ENCODE measurements at regions not wholly inside any gene's neighbourhood (a gene's known extent, or its start where the extent isn't known, plus 50 kb on each side); places are given as distances from the start of the nearest gene placed in this dataset.

DNA sequence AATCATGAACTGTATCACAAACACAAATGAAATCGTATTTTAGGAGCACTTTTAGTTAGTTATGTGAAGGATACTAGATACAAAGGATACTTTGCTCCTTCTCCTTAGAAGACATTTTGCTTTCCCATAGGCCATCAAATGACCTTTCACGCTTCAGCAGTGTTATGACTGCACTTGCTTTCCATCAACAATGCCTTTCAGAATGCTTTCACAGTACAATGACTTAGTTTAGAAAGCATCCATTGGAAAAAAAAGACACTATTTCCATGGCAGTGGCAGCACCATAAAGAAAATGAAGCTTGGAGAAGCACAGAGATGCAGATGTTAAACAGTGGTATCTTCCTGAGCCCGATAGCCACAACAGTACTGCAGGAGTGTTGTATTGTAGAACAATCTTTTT lies 203.9 kb downstream of the PCSK1 start:
- Histone ChIP-seq H3K36me3 (ENCODE audit: control insufficient read depth in 2 of 3, insufficient read depth in 3 of 3, low read length in 3 of 3) (no peaks in the 10 kb centered on the region), H3K9me3 (ENCODE audit: control insufficient read depth in 2 of 3, insufficient read depth in 1 of 3, low read length in 3 of 3) (peaks cover 0 to 6% (median 0%) of the 10 kb centered on the region in 3 donors), H3K9ac (ENCODE audit: low read length in 3 of 3) (no peak overlapping the region), H3K4me1 (ENCODE audit: control insufficient read depth in 2 of 3, insufficient read depth in 2 of 3, low read depth in 1 of 3, low read length in 3 of 3) (no peaks in the 10 kb centered on the region), H3K27me3 (ENCODE audit: control insufficient read depth, insufficient read depth, low read length) (no peaks in the 10 kb centered on the region), H3K27ac (ENCODE audit: low read depth in 2 of 2, low read length in 2 of 2) (no peak overlapping the region), H3K4me3 (ENCODE audit: low read length in 3 of 3) (no peak overlapping the region)
- FAIRE-seq (no peak), DNase-seq (no peak)
- TF ChIP-seq, protein P1, sequence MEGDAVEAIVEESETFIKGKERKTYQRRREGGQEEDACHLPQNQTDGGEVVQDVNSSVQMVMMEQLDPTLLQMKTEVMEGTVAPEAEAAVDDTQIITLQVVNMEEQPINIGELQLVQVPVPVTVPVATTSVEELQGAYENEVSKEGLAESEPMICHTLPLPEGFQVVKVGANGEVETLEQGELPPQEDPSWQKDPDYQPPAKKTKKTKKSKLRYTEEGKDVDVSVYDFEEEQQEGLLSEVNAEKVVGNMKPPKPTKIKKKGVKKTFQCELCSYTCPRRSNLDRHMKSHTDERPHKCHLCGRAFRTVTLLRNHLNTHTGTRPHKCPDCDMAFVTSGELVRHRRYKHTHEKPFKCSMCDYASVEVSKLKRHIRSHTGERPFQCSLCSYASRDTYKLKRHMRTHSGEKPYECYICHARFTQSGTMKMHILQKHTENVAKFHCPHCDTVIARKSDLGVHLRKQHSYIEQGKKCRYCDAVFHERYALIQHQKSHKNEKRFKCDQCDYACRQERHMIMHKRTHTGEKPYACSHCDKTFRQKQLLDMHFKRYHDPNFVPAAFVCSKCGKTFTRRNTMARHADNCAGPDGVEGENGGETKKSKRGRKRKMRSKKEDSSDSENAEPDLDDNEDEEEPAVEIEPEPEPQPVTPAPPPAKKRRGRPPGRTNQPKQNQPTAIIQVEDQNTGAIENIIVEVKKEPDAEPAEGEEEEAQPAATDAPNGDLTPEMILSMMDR (IDR thresholded peaks at IDR 0.05; ENCODE audit: borderline replicate concordance, extremely low read depth, insufficient read depth), result no peak
- intact Hi-C loops (cut with DNase I), result no loop called here

DNA sequence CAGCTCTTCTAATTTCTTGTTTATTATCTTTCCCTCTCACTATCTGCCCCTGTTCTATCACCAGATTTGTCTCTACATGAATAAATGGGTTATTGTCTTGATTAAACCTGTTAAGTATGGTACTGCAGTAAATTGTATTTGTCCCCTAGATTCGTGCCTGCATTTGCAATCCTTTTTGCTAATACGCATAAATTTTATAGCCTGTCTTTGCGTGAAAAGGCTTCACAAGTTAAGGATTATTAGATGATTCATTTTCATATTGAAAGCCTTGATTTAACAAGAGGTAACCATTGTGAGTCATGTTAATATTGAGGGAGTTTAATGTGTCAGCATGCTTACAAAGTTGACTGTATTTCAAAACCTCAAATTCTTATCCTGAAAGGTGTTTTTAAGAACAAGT lies 204.6 kb downstream of the PCSK1 start:
- Histone ChIP-seq H3K9me3 (ENCODE audit: control insufficient read depth in 2 of 3, insufficient read depth in 1 of 3, low read length in 3 of 3) (peaks cover 0 to 6% (median 0%) of the 10 kb centered on the region in 3 donors), H3K4me3 (ENCODE audit: low read length in 3 of 3) (no peak overlapping the region), H3K36me3 (ENCODE audit: control insufficient read depth in 2 of 3, insufficient read depth in 3 of 3, low read length in 3 of 3) (no peaks in the 10 kb centered on the region), H3K27ac (ENCODE audit: low read depth in 2 of 2, low read length in 2 of 2) (no peak overlapping the region), H3K27me3 (ENCODE audit: control insufficient read depth, insufficient read depth, low read length) (no peaks in the 10 kb centered on the region), H3K9ac (ENCODE audit: low read length in 3 of 3) (no peak overlapping the region), H3K4me1 (ENCODE audit: control insufficient read depth in 2 of 3, insufficient read depth in 2 of 3, low read depth in 1 of 3, low read length in 3 of 3) (no peaks in the 10 kb centered on the region)
- TF ChIP-seq, protein P1 (IDR thresholded peaks at IDR 0.05; ENCODE audit: borderline replicate concordance, extremely low read depth, insufficient read depth), result no peak
- FAIRE-seq (no peak), DNase-seq (no peak)
- intact Hi-C loops (cut with DNase I), result no loop called here

DNA sequence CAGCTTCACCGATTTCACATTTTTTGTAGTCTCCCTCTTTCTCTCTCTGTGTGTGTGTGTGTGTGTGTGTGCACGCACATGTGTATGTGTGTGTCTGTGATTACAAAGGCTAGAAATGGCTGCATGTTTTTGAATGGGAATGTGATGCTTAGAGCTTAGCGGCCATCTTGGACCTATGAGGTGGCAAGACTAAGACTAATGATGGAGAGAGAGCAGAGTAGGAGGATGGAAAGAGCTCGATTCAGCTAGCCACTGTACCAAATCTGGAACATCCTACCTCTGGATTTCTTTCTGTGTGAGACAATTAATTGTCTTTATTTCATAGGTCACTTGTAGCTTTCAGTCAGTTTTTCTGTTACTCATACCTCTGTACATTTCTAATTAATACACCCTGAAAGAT lies 205.1 kb downstream of the PCSK1 start:
- intact Hi-C loops (cut with DNase I), result no loop called here
- FAIRE-seq, result no peak

More for the DNA sequence above, 205.1 kb downstream of the PCSK1 start:
- no peak for DNase-seq
- H3K9ac ChIP-seq (ENCODE audit: low read length in 3 of 3), result no peak overlapping the region
- H3K4me1 ChIP-seq (ENCODE audit: control insufficient read depth in 2 of 3, insufficient read depth in 2 of 3, low read depth in 1 of 3, low read length in 3 of 3), result no peaks in the 10 kb centered on the region
- H3K27me3 ChIP-seq (ENCODE audit: control insufficient read depth, insufficient read depth, low read length), result no peaks in the 10 kb centered on the region
- H3K36me3 ChIP-seq (ENCODE audit: control insufficient read depth in 2 of 3, insufficient read depth in 3 of 3, low read length in 3 of 3), result no peaks in the 10 kb centered on the region
- no peak overlapping the region for H3K4me3 ChIP-seq (ENCODE audit: low read length in 3 of 3)
- peaks cover 0 to 6% (median 0%) of the 10 kb centered on the region in 3 donors for H3K9me3 ChIP-seq (ENCODE audit: control insufficient read depth in 2 of 3, insufficient read depth in 1 of 3, low read length in 3 of 3)
- TF ChIP-seq, protein P1 (IDR thresholded peaks at IDR 0.05; ENCODE audit: borderline replicate concordance, extremely low read depth, insufficient read depth), result no peak
- H3K27ac ChIP-seq (ENCODE audit: low read depth in 2 of 2, low read length in 2 of 2), result no peak overlapping the region
